Non-pigmented ciliary epithelial cell (primary cell): ENCODE measurements at regions not wholly inside any gene's neighbourhood (a gene's known extent, or its start where the extent isn't known, plus 50 kb on each side); places are given as distances from the start of the nearest gene placed in this dataset.
A peak's percentile ranks its signal among the peaks of the same experiment; 100 is the strongest.

Experiments used
- DNase-seq: peaks from one replicate; pipeline ENCODE4 v3.0.0-alpha.2; 2010; ENCODE audit warnings: low read depth

DNA sequence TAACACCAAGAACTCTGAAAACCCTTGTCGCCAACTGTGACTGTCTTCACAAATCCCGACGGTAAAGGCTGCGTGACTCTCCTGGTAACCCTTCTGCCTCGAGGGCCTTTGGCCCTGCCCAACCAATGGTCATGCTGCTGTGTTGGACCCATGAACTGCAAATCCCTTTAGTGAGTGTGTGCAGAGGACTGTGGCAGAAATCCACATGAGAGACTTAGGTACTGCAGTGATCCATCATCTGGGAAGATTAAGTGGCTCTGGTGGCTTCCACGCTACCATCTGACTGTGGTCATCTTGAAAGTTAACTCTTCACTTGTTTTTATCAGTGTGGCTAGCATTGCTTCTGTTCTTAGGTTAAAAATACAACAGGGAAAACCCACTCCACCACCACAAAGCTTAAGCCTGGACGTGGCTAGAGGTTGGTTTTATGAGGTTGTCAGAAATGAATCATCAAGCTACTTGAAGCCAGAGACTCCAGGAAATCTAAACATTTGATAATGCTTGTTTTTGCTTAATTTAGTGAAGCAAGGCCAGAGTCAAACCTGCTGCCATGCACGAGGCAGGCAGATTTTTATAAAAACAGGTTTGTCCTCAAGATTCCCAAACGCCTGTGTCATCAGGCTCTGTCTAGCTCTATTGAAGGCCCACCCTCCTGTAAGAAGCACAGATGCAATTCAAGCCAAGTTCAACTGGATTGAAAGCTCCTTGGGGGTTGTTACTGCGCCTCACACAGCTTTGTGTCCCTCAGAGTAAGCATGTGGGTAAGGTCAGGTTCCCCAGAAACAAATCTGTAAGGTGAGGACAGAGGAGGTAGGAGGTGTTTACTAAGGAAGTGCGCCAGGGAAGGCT, 52.7 kb upstream of the ERCC6L2 start:
- peak; percentile 86 for DNase-seq

DNA sequence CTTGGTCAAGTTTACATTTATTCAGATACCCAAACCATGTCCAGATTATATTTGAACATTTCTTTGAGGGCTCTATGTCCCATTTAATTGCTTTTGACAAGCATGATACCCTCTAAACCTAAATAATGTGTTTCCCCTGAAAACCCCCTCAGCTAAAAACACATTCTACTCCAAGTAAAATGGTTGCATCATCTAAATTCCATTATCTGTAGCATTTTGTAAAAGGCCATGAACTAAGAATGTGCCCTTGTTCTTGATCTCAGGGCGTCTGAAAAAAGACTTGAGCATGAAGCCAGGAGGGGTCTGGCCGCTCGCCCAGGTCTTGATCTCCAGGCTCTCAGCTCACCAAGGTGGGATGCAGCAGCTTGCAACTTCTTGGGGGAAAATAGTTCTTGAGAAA, 53.5 kb upstream of the ERCC6L2 start:
- DNase-seq: no peak

DNA sequence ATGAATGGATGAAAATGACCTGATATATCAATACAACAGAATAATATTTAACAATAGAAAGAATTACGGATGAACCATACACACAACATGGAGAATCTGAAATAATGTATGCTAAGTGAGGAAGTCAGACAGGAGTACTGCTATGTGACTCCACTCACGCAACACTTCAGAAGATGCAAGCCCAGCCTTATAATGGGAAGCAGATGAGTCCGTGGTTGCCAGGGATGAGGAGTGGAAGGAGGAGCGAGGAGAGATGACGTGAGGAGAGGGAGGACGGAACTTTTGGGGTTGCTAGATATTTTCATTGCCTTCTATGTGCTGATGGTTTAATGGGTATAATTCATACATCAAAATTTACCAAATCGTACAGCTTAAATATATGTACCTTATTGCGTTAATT, 55.4 kb upstream of the ERCC6L2 start:
- no peak for DNase-seq

DNA sequence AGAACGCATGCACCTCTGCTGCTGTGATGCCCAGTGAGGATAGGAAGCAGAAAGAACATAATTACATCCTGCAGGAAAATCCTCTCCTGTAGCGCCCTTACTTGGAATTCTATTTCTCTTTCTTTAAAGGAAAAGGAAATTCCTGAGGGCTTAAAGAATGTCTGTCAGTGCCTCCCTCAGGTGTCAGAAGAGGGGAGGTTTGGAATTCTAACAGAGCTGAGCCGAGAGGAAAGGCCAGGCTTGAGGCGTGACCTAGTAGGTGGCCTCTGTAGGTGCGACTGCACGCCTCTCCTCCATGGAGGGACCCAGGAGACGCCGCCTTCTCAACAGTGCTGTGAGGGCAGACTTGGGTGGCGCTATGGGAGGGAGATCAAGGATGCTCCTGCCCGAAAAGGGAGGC, 55.9 kb upstream of the ERCC6L2 start:
- DNase-seq: no peak

DNA sequence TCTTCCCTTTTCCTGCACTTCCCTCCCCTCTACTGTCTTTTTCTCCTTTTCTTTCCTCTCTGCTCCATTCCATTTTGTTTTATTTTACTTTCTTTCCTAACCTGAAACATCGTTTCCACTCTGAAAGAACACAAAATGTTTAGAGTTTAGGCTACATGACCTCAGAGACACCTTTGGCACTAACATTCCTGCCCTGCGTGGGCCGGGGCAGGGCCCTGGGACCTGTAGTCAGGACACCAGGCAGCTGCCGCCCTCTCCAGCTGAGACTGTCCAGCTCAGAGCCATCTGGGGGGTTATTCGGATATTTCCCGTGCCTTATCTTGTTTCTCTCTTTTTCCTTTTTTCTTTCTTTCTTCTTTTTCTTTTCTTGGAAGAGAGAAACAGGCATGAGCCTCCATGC, 58.3 kb upstream of the ERCC6L2 start:
- no peak for DNase-seq

DNA sequence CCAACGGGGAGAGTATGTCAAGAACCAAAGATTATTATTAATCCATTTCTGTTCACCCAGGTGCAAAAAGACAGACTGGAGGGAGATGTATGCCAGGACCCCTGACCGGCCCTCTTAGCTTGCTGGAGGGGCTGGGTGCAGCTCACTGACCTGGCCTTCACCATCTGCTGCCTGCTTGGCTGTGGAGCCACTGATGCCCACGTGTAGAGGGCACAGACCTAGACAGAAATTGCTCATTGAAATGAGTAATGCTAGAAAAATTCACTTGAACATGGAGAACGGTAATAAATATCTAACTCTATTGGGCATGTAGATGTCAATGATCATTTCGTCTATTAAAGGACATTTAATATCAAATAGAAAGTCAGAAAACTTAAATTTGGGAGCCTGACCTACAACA, 58.8 kb upstream of the ERCC6L2 start:
- no peak for DNase-seq

DNA sequence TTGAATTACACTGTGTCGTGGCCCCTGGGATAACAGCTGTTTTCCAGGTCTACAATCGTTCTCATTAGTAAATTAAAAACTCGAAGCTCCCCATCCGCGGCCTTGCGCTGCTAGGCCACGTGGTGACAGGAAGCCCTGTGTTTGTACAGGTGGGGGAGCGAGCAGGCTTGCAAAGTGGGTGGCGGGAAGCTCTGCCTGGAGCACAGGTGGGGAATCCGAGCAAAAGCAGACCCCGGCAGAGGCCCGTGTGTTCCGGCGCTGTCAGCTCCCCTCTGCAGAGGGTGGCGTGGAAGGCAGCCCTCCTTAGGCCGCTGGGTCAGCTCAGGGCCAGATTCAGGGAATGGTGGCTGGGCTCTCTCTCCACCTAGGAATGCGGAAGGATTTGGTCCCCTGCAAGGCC, 59.5 kb upstream of the ERCC6L2 start:
- DNase-seq: no peak

DNA sequence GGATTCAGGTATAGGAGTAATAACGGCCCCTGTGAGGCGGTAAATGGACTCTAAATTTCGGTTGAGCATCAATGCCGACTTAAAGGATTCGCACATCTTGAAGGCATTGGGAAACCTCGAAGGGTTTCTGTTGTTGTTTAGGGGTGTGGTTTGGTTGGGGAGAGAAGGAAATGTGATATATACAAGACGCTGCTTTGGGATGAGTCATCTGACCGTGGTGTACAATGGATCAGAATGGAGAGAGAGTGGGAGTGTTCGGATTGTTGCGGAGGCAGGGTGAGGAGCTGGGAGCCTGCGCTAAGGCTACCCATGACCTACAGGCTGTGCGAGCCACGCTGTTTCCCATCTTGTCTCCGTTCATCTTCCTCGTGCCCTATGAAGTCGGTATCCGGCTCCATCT, 60.4 kb upstream of the ERCC6L2 start:
- peak; percentile 61 for DNase-seq

DNA sequence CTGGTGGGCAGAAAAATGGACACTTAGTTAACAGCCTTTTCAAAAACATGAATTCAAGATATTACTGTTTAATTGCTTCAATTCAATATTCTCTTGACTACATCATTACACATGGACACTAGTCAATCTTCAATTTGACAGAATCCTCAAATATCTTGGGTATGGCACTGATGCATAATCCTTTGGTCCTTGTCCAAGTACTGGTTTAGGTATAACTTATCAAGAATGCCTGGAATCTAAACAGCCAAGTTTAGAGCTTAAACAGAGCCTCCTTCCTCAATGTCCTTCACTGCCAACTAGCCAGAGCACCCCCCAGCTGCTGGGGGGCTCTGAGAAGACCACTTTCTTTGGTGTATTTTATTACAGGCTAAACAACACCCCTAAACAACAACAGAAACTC, 61.6 kb upstream of the ERCC6L2 start:
- no peak for DNase-seq

DNA sequence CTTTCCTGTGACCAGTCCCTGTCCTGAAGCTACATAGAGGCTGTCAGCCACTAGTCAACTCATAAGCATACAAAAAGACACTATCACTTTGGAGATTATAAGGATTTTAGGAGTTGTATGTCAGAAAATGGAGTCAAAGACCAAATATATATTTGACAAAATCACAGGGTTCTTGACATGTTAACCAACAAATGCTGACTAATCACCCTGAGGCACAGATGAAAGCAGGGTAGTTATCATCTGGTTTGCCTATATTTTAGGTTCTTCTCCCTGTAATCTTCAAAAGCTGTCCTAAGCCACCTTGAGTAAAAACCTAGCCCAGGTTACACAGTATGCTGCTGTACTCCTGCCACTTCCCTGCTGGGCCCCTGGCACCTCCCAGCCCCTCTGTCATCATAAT, 64.7 kb upstream of the ERCC6L2 start:
- DNase-seq: no peak

DNA sequence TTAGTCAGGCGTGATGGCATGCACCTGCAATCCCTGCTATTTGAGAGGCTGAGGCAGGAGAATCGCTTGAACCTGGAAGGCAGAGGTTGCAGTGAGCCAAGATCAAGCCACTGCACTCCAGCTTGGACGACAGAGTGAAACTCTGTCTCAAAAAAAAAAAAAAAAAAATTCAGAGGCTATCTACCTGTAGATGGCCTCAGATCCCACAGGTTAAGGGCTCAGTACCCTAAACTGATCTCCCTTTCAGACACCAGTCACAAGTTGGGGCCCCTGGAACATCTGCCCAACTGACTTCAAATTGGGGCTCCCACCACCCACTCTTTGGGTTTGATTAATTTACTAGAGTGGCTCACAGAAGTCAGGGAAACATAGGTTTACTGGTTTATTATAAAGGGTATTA, 65.4 kb upstream of the ERCC6L2 start:
- no peak for DNase-seq

DNA sequence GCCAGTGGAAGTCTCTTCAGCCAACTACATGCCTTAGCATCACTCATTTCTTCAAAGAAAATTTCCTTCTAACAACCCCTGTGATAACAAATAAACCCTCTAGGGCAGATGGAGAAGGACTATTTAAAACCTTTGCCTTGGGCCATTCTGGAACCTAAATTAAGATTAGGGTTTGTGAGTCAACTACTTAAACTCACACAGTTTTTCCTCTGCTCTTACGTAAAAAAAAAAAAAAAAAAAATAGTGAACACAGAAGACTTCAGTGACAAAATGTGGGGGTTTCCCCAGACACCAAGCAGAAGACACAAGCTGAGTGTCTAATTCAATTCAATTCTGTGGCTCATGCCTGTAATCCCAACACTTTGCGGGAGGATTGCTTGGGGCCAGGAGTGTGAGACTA, 65.8 kb upstream of the ERCC6L2 start:
- no peak for DNase-seq

DNA sequence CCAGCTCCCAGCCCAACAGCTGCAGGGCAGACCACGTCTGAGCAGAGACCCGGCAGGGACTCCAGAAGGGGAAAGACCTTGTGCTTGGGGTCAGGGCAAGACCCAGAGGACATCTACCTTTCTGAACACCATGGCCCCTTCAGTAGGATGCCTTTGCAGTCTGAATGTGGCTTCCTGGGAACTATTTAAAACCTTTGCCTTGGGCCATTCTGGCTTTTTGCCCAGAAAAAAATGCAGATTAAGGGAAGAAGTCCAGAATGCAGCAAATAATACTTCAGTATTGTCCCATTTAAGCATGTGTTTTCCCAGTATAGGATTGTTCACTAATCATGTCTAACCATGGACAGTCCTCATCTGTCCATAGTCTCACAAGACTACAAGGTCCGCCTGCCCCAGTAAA, 67.5 kb upstream of the ERCC6L2 start:
- DNase-seq: no peak

DNA sequence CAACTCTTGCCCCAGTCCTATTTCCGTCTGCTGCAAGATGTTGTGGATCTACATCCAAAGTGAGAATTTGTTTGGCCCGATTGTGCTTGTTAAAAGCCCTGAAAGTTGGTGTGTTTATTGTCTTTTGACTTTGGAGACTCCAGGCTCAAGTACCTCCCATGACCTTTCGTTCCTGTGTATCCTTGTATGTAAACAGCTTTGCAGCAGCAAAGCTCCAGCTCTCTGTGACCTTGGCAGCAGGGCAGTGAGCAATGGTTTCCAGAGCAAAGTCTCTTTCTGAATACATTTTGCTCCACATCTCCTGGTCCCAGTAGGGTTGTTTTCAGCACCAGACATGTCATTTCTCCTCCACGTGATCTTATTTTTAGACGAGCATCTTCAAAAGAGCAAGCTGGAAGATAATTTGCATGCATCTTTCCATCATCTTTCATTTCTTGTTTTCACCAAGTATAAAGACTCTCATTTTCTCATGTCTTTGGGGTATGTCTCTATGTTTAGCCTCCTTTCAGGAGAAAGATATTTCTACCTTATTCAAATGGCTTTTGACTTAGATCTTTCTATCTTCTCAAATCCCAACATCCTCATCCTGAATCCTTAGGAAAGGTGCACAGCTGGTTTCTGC, 68.1 kb upstream of the ERCC6L2 start:
- DNase-seq: no peak

DNA sequence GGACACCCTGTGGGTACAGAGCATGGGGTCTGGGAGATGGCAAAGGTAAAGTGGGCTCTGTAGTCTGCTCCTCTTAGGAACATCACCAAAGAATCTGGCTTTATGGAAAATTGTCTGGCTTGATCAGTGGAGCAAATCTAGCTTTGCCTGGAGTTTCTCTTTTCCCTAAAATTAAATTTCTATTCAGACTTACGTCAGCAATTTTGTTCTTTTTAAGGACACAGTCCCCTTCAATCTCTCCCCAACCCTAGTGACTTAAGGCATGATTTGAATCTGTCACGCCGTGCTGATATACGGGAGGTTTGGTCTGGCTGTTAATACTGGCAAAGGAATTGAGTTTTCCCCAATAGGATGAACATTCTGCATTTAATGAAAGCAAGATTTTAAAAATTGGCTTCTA, 72.3 kb upstream of the ERCC6L2 start:
- no peak for DNase-seq

DNA sequence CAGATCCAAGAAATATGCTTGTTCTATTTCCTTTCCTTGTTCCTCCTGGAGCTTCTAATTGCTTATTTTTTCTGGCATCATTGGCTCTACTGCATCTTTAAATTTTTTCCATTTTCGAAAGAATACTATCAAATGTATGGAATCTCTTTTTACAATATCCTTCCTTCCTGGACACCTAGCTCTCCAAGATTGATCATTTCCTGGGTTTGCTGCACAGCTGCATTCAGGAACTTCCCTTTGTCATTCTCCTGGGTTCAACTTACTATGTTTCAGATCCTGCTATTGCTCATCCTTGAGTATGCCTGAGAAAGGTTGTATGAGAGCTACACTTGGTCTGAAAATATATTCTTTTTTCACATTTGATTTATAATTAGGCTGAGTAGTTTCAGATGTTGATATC, 73.7 kb upstream of the ERCC6L2 start:
- no peak for DNase-seq

DNA sequence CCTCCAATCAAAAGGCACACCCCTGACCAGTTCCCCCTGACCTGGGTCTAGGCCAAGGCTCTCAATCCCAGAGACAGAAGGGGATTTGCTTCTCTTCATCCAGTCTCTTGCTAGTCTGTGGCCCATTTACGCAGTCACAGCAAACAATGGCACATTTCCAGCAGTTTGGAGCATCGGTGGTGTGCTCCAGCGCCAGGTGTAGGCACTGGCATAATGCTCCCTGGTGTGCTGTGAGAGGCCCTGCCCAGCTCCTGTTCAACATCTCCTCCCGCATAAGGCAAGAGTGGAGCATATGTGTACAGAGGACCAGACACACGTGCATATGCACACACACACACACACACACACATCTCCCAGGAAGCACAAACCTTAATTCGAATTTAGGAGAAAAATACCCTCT, 79.5 kb upstream of the ERCC6L2 start:
- DNase-seq: no peak

DNA sequence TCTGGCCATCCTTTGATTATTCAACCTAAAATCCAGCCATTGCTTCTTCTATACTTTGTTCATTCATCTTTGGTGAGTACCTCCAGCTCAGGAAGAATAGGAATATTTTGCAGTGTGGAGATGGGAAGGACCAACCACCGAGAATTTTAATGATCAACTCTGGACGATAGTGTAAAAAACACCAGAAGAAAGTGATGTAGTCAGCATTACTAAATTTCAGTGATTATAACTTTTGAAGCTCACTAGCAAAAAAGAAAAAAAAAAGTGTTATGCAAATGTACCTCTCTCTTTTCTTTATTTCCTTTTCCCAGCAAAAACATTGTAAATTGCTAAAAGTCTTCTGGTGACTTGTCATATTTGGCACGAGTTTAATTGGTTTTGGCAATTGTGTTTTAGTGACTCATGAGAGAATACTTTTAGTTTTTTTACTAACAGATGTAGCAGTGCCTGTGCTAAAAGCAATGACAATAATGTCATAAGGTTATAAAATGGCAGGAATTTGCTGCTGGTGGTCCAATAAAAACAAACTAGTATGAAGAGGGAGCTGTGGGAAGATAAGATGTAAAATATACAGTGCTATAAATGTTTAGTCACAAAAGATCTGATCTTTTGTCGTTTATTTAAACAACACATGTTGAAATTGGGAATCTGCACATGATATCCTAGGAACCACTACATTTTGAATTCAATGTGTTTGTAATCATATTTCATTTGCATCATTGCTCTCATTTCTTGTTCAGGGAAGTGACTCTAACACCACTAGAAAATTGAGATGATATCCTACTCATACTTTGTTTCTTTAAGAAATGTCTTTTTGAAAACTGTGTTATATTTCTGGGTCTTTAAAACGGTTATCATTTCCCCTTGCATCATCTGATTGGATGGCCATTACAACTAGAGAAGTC, 81.3 kb upstream of the ERCC6L2 start:
- peak; percentile 71 for DNase-seq

DNA sequence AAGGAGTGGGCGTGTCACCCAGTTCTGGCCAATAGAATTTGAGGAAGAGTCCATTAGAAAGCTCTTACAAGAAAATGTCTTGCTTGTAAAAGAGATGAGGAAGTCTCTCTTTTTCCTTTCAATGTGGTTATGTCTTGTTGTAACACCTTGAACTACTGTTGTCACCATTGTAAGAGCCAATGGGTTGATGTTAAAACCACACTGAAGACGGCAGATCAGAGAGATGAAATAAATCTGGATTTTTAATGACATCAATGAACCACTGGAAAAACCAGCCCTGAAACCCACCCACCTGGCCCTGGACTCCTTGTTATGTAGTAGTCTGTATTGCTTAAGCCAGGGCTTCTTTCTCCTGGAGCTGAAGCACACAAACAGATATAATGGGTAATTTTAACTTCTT, 83.8 kb upstream of the ERCC6L2 start:
- no peak for DNase-seq

DNA sequence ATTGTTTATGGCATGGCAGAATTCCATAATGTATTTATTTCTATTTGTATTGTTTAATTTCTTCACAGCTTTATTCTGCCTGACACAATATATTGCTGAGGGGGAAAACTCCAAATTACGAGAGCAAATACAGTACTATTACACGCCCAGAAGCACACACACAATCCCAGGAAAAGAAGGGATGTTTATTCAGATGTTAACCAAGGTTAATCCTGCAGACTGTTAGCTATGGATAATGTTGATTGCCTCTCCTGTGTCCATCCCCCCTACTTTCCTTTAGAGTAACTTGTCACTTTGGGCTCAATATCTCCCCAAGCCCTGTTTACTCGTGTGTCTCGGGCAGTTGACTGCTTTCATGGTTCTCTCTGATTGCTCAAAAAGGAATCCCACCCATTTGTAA, 84.2 kb upstream of the ERCC6L2 start:
- no peak for DNase-seq

DNA sequence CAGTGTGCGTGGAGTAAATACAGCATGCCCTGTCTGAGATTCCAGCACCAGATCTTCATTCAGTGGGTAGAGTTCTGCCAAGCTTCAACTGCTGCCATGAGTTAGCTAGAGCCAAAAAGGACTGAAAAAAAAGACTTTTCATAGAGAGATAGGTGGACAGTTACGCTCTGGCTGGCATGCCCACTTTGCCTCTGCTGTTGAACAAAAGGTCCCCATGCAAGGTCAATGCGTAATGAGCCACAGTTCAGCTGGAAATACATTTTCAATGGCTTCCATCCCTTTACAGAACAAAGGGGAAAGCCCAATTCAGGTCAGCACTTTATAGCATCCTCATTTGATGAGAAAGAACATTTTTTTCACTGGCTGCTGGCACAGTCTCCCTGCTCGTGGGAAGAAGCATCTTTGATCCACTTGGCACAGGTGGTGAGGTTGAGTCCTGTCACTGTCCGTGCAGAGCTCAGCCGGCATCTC, 86.9 kb upstream of the ERCC6L2 start:
- DNase-seq: no peak

DNA sequence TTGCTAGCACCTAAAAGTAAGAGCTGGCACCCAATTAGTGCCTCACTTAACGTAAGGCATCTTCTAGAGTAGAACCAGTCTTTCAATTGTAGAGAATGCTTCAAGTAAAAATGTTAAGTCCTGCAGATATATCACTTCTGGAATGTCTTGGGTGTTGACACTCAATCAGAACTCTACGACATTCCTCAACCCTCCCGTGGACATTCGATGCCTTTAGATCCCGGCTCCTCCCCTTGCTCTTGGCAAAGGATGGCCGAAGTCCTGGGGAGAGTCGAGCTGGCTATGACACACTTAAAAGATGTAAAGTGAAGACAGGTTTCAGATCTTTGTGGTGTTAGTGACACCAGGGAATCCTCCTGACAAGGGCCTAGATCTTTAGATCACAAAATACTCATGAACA, 87.5 kb upstream of the ERCC6L2 start:
- DNase-seq: no peak

DNA sequence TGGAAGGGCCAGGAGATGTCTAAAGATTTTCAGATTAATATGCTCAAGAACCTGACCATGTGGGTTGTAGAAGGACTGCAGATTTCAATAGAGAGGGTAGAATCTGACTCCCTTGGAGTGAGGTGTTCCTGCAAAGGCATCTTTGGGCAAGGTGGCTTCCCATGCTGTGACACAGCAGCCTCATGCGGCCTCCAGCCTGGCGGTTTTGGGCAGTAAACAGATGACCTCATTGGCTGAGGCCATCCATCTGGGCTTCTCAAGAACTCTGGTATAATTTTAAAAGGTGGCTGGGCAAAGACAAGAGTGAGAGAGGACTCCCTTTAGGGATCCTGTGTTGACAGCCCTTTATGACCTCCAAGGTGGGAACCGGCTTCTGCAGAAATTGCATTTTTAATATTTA, 90.3 kb upstream of the ERCC6L2 start:
- DNase-seq: no peak
